GM12878 (cell line): ENCODE measurements at regions not wholly inside any gene's neighbourhood (a gene's known extent, or its start where the extent isn't known, plus 50 kb on each side); places are given as distances from the start of the nearest gene placed in this dataset.

Experiments
- ATAC-seq: fragments of 200-7000 bp; cut with Tn5 transposase; 3 replicates; pipeline ENCODE4 v1.9.1; 2020; ENCODE audit warnings: mild to moderate bottlenecking, moderate library complexity
- BruUV-seq: library from RNA; stranded (reverse); fragments of 400-500 nt; replicated peaks from 2 replicates; lab custom pipeline; 2021; lab: Mats Ljungman, UMichigan
- CTCF ChIA-PET: fragments of 300-600 bp; sonication (Branson Sonifier 250); formaldehyde crosslinking; extraction: SDS; loops from one replicate; lab custom pipeline; 2021; ENCODE audit warnings: inconsistent platforms; lab: Yijun Ruan, JAX
- POLR2A ChIA-PET: fragments of 350-600 bp; formaldehyde crosslinking; extraction: SDS; loops from one replicate; lab custom pipeline; 2021; ENCODE audit warnings: inconsistent platforms; lab: Charles Lee
- RAD21 ChIA-PET: fragments of 300-600 bp; sonication (Branson Sonifier 250); formaldehyde crosslinking; loops from one replicate; lab custom pipeline; 2023; ENCODE audit warnings: antibody characterized with exemption; ENCODE audit not compliant: unreplicated experiment; lab: Charles Lee
- SMC1A ChIA-PET: fragments of 300-600 bp; sonication (Branson Sonifier 250); formaldehyde crosslinking; loops from one replicate; lab custom pipeline; 2023; ENCODE audit not compliant: unreplicated experiment, uncharacterized antibody; lab: Charles Lee
- DNase-seq: peaks from one replicate; pipeline ENCODE4 v3.0.0-alpha.2; 2011; ENCODE audit warnings: low read depth, low spot score
- FAIRE-seq: peaks from 3 replicates; lab custom pipeline; 2011; peaks lifted over from hg19 to GRCh38; lab: Jason Lieb, UNC
- H2AFZ ChIP-seq: 2 replicates; pipeline ENCODE4 v1.6.0; 2011; ENCODE audit warnings: low read depth, low read length, control low read depth; ENCODE audit not compliant: control insufficient read depth
- H3K27ac ChIP-seq: 2 replicates; pipeline ENCODE4 v1.5.1; 2011; ENCODE audit warnings: control low read depth; ENCODE audit not compliant: control insufficient read depth, insufficient read depth
- H3K27me3 ChIP-seq, 2 experiments: replicated peaks in 1 of 2; 2 replicates each; pipeline versions ENCODE4 v1.6.0 to v1.6.1; 2011; ENCODE audit warnings: low read length in 1 of 2; ENCODE audit not compliant: control insufficient read depth in 2 of 2, insufficient read depth in 2 of 2
- H3K36me3 ChIP-seq, 2 experiments: 2 replicates each; pipeline ENCODE4 v1.5.1; 2011; ENCODE audit warnings: low read length in 1 of 2; ENCODE audit not compliant: control insufficient read depth in 2 of 2, insufficient read depth in 2 of 2
- H3K4me1 ChIP-seq: 2 replicates; pipeline ENCODE4 v1.6.1; 2011; ENCODE audit warnings: mild to moderate bottlenecking, low read length, moderate library complexity, mixed read lengths; ENCODE audit not compliant: control insufficient read depth, insufficient read depth
- H3K4me2 ChIP-seq: 2 replicates; pipeline ENCODE4 v1.6.0; 2011; ENCODE audit warnings: control low read depth; ENCODE audit not compliant: control insufficient read depth, insufficient read depth
- H3K4me3 ChIP-seq: fragments of 200-600 bp; sonication (generic); 2 replicates; pipeline ENCODE4 v1.5.1; 2016
- H3K79me2 ChIP-seq: 2 replicates; pipeline ENCODE4 v1.6.0; 2011; ENCODE audit warnings: low read length; ENCODE audit not compliant: control insufficient read depth, insufficient read depth
- H3K9ac ChIP-seq: 2 replicates; pipeline ENCODE4 v1.8.0; 2011; ENCODE audit warnings: low read length, control low read depth, mixed read lengths; ENCODE audit not compliant: control insufficient read depth, insufficient read depth
- H3K9me3 ChIP-seq: replicated peaks from 3 replicates; pipeline ENCODE4 v1.5.1; 2011; ENCODE audit warnings: mild to moderate bottlenecking, low read length; ENCODE audit not compliant: control insufficient read depth, insufficient read depth
- H4K20me1 ChIP-seq: 2 replicates; pipeline ENCODE4 v1.6.0; 2011; ENCODE audit not compliant: control insufficient read depth, insufficient read depth
- E2F4 ChIP-seq: IDR thresholded peaks from 2 replicates; pipeline ENCODE4 v1.6.1; 2012; ENCODE audit warnings: low read depth, low read length, improper control_type of control experiment
- KDM1A ChIP-seq: fragments of 200-600 bp; sonication (generic); IDR thresholded peaks from 2 replicates; pipeline ENCODE4 v1.6.1; 2016; ENCODE audit warnings: borderline replicate concordance
- ZNF687 ChIP-seq: fragments of 450-650 bp; IDR thresholded peaks from 2 replicates; pipeline ENCODE4 v1.6.1; 2017; ENCODE audit warnings: mild to moderate bottlenecking, moderate library complexity
- WGBS: methylation state at CpG from one replicate; pipeline ENCODE4 v1.1.6; 2016; ENCODE audit warnings: low lambda C conversion rate; ENCODE audit not compliant: insufficient replicate concordance, insufficient coverage; ENCODE audit errors: missing lambda C conversion rate; 5-methylcytosine and 5-hydroxymethylcytosine counted together
- in situ Hi-C: fragments of 300-500 bp; cut with MboI; formaldehyde crosslinking; loops from 9 replicates; pipeline ENCODE4 v1.14.3; 2018; ENCODE audit warnings: mixed read lengths
- intact Hi-C: fragments of 100-400 bp; cut with micrococcal nuclease; formaldehyde crosslinking; loops from one replicate; pipeline ENCODE4 v1.14.2; 2022; ENCODE audit not compliant: unreplicated experiment

GRCh38 chr1:200230671-200231070, 179.2 kb downstream of the ZNF281 start:
- ChIA-PET RAD21 (interaction anchor here (1.1 kb wide), 2 partner anchors 46 to 91 kb away, joined by 3 read pairs; no protein-coding TSS in a partner anchor), SMC1A (interaction anchor here (1.0 to 1.7 kb wide), 3 partner anchors 10 to 91 kb away, joined by 3 to 7 read pairs (median 4); no protein-coding TSS in a partner anchor), CTCF (interaction anchor here (0.6 to 1.2 kb wide), 2 partner anchors 16 to 546 kb away, joined by 3 read pairs; no protein-coding TSS in a partner anchor), POLR2A (no interaction called here)
- WGBS = 88% methylated on average over 1 of the region's 1 CpG
- ATAC-seq = no peak
- Histone ChIP-seq H3K4me2 (no peak overlapping the region), H3K27me3 (peaks cover 0 to 3% of the 10 kb centered on the region in 2 experiments; a peak in 1 of 4 replicates), H4K20me1 (no peaks in the 10 kb centered on the region), H3K27ac (no peak overlapping the region), H3K4me3 (no peak overlapping the region), H3K9me3 (no peaks in the 10 kb centered on the region), H3K9ac (no peak overlapping the region), H3K79me2 (no peaks in the 10 kb centered on the region), H3K4me1 (peaks cover 6% of the 10 kb centered on the region; the same call in 1 of the 2 replicates), H3K36me3 (no peaks in the 10 kb centered on the region), H2AFZ (no peak overlapping the region)
- in situ Hi-C loops = no loop called here
- no peak for TF ChIP-seq E2F4
- TF ChIP-seq ZNF687 = no peak
- TF ChIP-seq KDM1A = no peak
- intact Hi-C loops = no loop called here
- BruUV-seq = no TSS peak
- DNase-seq = no peak
- no peak for FAIRE-seq
